GM23248 (cell line): ENCODE measurements at regions not wholly inside any gene's neighbourhood (a gene's known extent, or its start where the extent isn't known, plus 50 kb on each side); places are given as distances from the start of the nearest gene placed in this dataset.

Source experiments
- EZH2 ChIP-seq: fragments of 200-600 bp; sonication (generic); IDR thresholded peaks from 2 replicates; pipeline ENCODE4 v1.6.1; 2018; ENCODE audit warnings: antibody characterized with exemption, mild to moderate bottlenecking; ENCODE audit not compliant: insufficient read depth, poor library complexity, severe bottlenecking
- EZH2phosphoT487 ChIP-seq: fragments of 200-600 bp; sonication (generic); IDR thresholded peaks from 2 replicates; pipeline ENCODE4 v1.6.1; 2018; ENCODE audit warnings: antibody characterized with exemption, moderate library complexity, mild to moderate bottlenecking, low read depth; ENCODE audit not compliant: insufficient read depth

DNA sequence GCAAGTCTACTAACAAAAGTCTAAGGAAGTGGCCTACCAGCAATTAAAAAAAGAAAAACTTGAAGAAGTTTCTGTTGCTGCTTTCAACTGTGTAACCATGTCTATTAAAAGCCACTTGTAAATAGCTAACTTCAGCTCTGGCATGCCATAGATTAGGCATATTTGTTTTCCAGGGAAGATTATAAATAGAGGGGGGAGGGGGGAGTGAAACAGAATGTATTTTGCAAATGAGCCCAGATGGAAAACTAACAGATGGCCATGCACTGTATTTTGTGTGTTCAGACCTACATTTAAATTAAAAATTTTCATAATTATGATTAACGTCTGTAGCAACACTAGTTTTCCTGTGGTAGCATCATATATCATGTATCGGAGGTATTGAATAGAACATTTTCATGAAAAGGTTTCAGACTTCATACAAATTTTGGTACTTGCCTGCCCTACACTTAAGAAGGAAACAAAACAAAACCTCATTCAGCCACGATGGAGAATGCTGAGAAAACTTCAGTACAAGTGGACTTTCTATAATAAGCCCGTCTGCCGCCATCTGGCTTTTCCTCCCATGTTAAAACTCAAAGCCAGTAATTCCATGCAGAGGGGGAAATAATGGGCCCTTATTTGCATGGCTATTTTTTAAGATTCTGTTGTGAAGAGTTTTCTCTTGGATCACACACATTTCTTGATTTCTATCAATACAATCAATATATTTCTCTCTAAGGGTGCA, 220.4 kb upstream of the SMARCA2 start:
- TF ChIP-seq EZH2 (no peak), EZH2phosphoT487 (no peak)
